ENCODE measurements at regions not wholly inside any gene's neighbourhood (a gene's known extent, or its start where the extent isn't known, plus 50 kb on each side); places are given as distances from the start of the nearest gene placed in this dataset.

DNA sequence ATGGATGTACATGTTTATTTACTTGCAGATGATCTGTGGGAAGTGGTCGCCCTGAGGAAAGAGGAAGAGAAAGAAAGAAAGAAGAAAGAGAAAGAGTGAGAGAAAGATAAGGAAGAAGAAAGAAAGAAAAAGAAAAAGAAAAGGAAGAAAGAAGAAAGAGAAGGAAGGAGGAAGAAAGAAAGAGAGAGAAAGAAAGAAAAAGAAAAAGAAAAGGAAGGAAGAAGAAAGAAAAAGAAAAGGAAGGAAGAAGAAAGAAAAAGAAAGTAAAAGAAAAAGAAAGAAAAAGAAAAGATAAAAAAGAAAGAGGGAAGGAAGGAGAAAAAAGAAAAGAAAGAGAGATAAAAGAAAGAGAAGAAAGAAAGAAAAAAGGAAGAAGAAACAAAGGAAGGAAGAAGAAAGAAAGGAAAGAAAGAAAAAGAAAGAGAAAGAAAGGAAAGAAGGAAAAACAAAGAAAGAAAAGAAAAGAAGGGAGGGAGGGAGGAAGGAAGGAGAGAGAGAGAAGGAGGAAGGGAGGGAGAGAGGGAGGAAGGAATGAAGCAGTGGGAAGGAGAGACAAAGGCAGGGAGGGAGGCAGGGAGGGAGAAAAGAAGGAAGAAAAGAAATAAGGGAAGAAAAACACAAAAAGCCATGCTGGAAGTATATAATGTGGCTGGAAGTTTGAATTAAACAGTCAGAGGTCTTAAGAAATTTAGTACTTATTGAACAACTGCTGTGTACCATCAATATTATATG lies 976.6 kb downstream of the FAM181B start:
- TF ChIP-seq, protein P1, sequence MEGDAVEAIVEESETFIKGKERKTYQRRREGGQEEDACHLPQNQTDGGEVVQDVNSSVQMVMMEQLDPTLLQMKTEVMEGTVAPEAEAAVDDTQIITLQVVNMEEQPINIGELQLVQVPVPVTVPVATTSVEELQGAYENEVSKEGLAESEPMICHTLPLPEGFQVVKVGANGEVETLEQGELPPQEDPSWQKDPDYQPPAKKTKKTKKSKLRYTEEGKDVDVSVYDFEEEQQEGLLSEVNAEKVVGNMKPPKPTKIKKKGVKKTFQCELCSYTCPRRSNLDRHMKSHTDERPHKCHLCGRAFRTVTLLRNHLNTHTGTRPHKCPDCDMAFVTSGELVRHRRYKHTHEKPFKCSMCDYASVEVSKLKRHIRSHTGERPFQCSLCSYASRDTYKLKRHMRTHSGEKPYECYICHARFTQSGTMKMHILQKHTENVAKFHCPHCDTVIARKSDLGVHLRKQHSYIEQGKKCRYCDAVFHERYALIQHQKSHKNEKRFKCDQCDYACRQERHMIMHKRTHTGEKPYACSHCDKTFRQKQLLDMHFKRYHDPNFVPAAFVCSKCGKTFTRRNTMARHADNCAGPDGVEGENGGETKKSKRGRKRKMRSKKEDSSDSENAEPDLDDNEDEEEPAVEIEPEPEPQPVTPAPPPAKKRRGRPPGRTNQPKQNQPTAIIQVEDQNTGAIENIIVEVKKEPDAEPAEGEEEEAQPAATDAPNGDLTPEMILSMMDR (conservative IDR thresholded peaks at IDR 0.05 in 1 of 2, IDR thresholded peaks at IDR 0.05 in 1 of 2; ENCODE audit: extremely low read depth in 1 of 2, insufficient read depth in 1 of 2, low read depth in 1 of 2, low read length in 2 of 2): no peak
- no peak for TF ChIP-seq EZH2 (IDR thresholded peaks at IDR 0.05; ENCODE audit: borderline replicate concordance, low read length)

All from mammary epithelial cell (primary cell).